MM.1S (cell line): ENCODE measurements at regions not wholly inside any gene's neighbourhood (a gene's known extent, or its start where the extent isn't known, plus 50 kb on each side); places are given as distances from the start of the nearest gene placed in this dataset.

ENCODE experiments used
- CTCF ChIP-seq: fragments of 300-600 bp; sonication (generic); IDR thresholded peaks from 2 replicates; pipeline ENCODE4 v1.5.1; 2016; ENCODE audit warnings: antibody characterized with exemption, low read length, mixed read lengths
- EZH2 ChIP-seq: fragments of 300-600 bp; sonication (generic); optimal IDR thresholded peaks from 2 replicates; pipeline ENCODE3; 2017; ENCODE audit warnings: low read depth, mild to moderate bottlenecking, antibody characterized with exemption, low read length, mixed read lengths
- EZH2phosphoT487 ChIP-seq: fragments of 300-600 bp; sonication (generic); IDR thresholded peaks from 2 replicates; pipeline ENCODE4 v1.6.1; 2018; ENCODE audit warnings: antibody characterized with exemption, low read length

- no peak for TF ChIP-seq CTCF
- TF ChIP-seq EZH2 = no peak
- no peak for TF ChIP-seq EZH2phosphoT487
These were observed 189.5 kb upstream of the DTNBP1 start for GRCh38 chr6:15852289-15852688.
